PC-3 (cell line): ENCODE measurements at regions not wholly inside any gene's neighbourhood (a gene's known extent, or its start where the extent isn't known, plus 50 kb on each side); places are given as distances from the start of the nearest gene placed in this dataset.

Experiments used
- ATAC-seq: fragments of 200-7000 bp; cut with Tn5 transposase; 2 replicates; pipeline ENCODE4 v1.9.1; 2020; ENCODE audit warnings: mild to moderate bottlenecking, moderate library complexity
- BruUV-seq: library from RNA; stranded (reverse); fragments of 400-500 nt; replicated peaks from 2 replicates; lab custom pipeline; 2021; lab: Mats Ljungman, UMichigan
- CTCF ChIA-PET: fragments of 300-600 bp; sonication (Branson Sonifier 250); formaldehyde crosslinking; loops from one replicate; lab custom pipeline; 2022; ENCODE audit warnings: antibody characterized with exemption; lab: Charles Lee
- POLR2A ChIA-PET: fragments of 300-600 bp; sonication (Branson Sonifier 250); formaldehyde crosslinking; loops from one replicate; lab custom pipeline; 2022; ENCODE audit warnings: antibody characterized with exemption; ENCODE audit not compliant: unreplicated experiment; lab: Charles Lee
- DNase-seq: peaks from one replicate; pipeline ENCODE4 v3.0.0-alpha.2; 2015
- H2AFZ ChIP-seq: fragments of 300-600 bp; sonication (generic); 2 replicates; pipeline ENCODE4 v1.6.0; 2016; ENCODE audit warnings: antibody characterized with exemption, low read length
- H3F3A ChIP-seq: fragments of 300-600 bp; sonication (generic); one replicate; pipeline ENCODE4 v1.6.0; 2017; ENCODE audit warnings: antibody characterized with exemption, low read length, control low read depth, mild to moderate bottlenecking; ENCODE audit not compliant: unreplicated experiment
- H3K27ac ChIP-seq: fragments of 300-600 bp; sonication (generic); 2 replicates; pipeline ENCODE4 v1.5.1; 2016; ENCODE audit warnings: mild to moderate bottlenecking, low read length
- H3K27me3 ChIP-seq: fragments of 300-600 bp; sonication (generic); 2 replicates; pipeline ENCODE4 v1.6.1; 2016; ENCODE audit warnings: low read length, mixed read lengths
- H3K36me3 ChIP-seq: fragments of 300-600 bp; sonication (generic); 2 replicates; pipeline ENCODE4 v1.6.1; 2016; ENCODE audit warnings: low read depth, mixed run types, low read length, mixed read lengths
- H3K4me1 ChIP-seq: fragments of 300-600 bp; sonication (generic); 2 replicates; pipeline ENCODE4 v1.5.1; 2016; ENCODE audit warnings: low read length; ENCODE audit not compliant: insufficient read depth
- H3K4me2 ChIP-seq: fragments of 300-600 bp; sonication (generic); 2 replicates; pipeline ENCODE4 v1.6.0; 2016; ENCODE audit warnings: low read length
- H3K4me3 ChIP-seq: fragments of 300-600 bp; sonication (generic); 2 replicates; pipeline ENCODE4 v1.5.1; 2016; ENCODE audit warnings: mild to moderate bottlenecking, low read length, mixed read lengths
- H3K79me2 ChIP-seq: fragments of 300-600 bp; sonication (generic); 2 replicates; pipeline ENCODE4 v1.6.1; 2017; ENCODE audit warnings: low read length, mixed read lengths
- H3K9ac ChIP-seq: fragments of 300-600 bp; sonication (generic); 2 replicates; pipeline ENCODE4 v1.6.0; 2016; ENCODE audit warnings: mild to moderate bottlenecking, low read length
- H3K9me2 ChIP-seq: fragments of 300-600 bp; sonication (generic); replicated peaks from 2 replicates; pipeline ENCODE4 v1.6.1; 2016; ENCODE audit warnings: mixed run types, low read length, mixed read lengths
- H3K9me3 ChIP-seq: fragments of 300-600 bp; sonication (generic); 2 replicates; pipeline ENCODE4 v1.6.1; 2016; ENCODE audit warnings: low read length, mixed read lengths
- H4K20me1 ChIP-seq: fragments of 300-600 bp; sonication (generic); 2 replicates; pipeline ENCODE4 v1.6.1; 2016; ENCODE audit warnings: low read length, mixed read lengths
- CTCF ChIP-seq: fragments of 300-600 bp; sonication (generic); conservative IDR thresholded peaks from 2 replicates; pipeline ENCODE4 v1.5.1; 2017; ENCODE audit warnings: antibody characterized with exemption, low read depth, mild to moderate bottlenecking, low read length
- EZH2 ChIP-seq: fragments of 300-600 bp; sonication (generic); IDR thresholded peaks from one replicate; pipeline ENCODE4 v1.6.1; 2017; ENCODE audit warnings: antibody characterized with exemption, mild to moderate bottlenecking, low read length; ENCODE audit not compliant: unreplicated experiment
- EZH2phosphoT487 ChIP-seq: fragments of 300-600 bp; sonication (generic); IDR thresholded peaks from 2 replicates; pipeline ENCODE4 v1.6.1; 2018; ENCODE audit warnings: mild to moderate bottlenecking, antibody characterized with exemption, low read length, borderline replicate concordance
- intact Hi-C: fragments of 100-400 bp; cut with micrococcal nuclease; formaldehyde crosslinking; loops from 2 replicates; pipeline ENCODE4 v1.9.0; 2023

GRCh38 chr2:11920993-11921583, 174.7 kb downstream of the LPIN1 start:
- H3K36me3 ChIP-seq, result no peaks in the 10 kb centered on the region
- intact Hi-C loops, result no loop called here
- TF ChIP-seq CTCF, result no peak
- no peak for TF ChIP-seq EZH2phosphoT487
- no peak for TF ChIP-seq EZH2
- BruUV-seq, result no TSS peak
- no peak overlapping the region for H3K9ac ChIP-seq
- no peaks in the 10 kb centered on the region for H3K79me2 ChIP-seq
- no peak overlapping the region for H3K4me2 ChIP-seq
- H3K27me3 ChIP-seq, result no peaks in the 10 kb centered on the region
- H3K9me2 ChIP-seq, result no peaks in the 10 kb centered on the region
- no peaks in the 10 kb centered on the region for H4K20me1 ChIP-seq
- H3K4me1 ChIP-seq, result no peaks in the 10 kb centered on the region
- ChIA-PET POLR2A (no interaction called here), CTCF (interaction anchor here (0.5 kb wide), 1 partner anchor 294 kb away, joined by 4 read pairs; no protein-coding TSS in a partner anchor)
- H3K27ac ChIP-seq, result no peak overlapping the region
- DNase-seq (no peak), ATAC-seq (no peak)
- H3F3A ChIP-seq, result no peaks in the 10 kb centered on the region
- no peak overlapping the region for H2AFZ ChIP-seq
- H3K9me3 ChIP-seq, result no peaks in the 10 kb centered on the region
- H3K4me3 ChIP-seq, result no peak overlapping the region

- Histone ChIP-seq H3K4me2 (no peak overlapping the region), H3K9me2 (no peaks in the 10 kb centered on the region), H3K27me3 (no peaks in the 10 kb centered on the region), H3K9me3 (no peaks in the 10 kb centered on the region), H3K79me2 (no peaks in the 10 kb centered on the region), H3K36me3 (no peaks in the 10 kb centered on the region), H3F3A (no peaks in the 10 kb centered on the region), H3K4me3 (no peak overlapping the region), H4K20me1 (no peaks in the 10 kb centered on the region), H2AFZ (no peak overlapping the region), H3K27ac (no peak overlapping the region), H3K9ac (no peak overlapping the region), H3K4me1 (no peaks in the 10 kb centered on the region)
- CTCF ChIA-PET, result interaction anchor here (0.6 kb wide), 1 partner anchor 59 kb away, joined by 3 read pairs; no protein-coding TSS in a partner anchor
- intact Hi-C loops, result no loop called here
- no peak for TF ChIP-seq EZH2
- TF ChIP-seq CTCF, result no peak
- TF ChIP-seq EZH2phosphoT487, result no peak
- no TSS peak for BruUV-seq
- DNase-seq (no peak), ATAC-seq (no peak)
- POLR2A ChIA-PET, result no interaction called here
Observed at GRCh38 chr2:11922294-11922693, 175.9 kb downstream of the LPIN1 start.

GRCh38 chr2:11923935-11924334, 177.5 kb downstream of the LPIN1 start:
- Histone ChIP-seq H3K27me3 (no peaks in the 10 kb centered on the region), H3K9me2 (no peaks in the 10 kb centered on the region), H3K4me2 (no peak overlapping the region), H3K27ac (no peak overlapping the region), H2AFZ (no peak overlapping the region), H3K9ac (no peak overlapping the region), H3K4me3 (no peak overlapping the region), H4K20me1 (no peaks in the 10 kb centered on the region), H3K9me3 (no peaks in the 10 kb centered on the region), H3K4me1 (no peaks in the 10 kb centered on the region), H3K36me3 (no peaks in the 10 kb centered on the region), H3F3A (no peaks in the 10 kb centered on the region), H3K79me2 (no peaks in the 10 kb centered on the region)
- no TSS peak for BruUV-seq
- POLR2A ChIA-PET, result no interaction called here
- no peak for TF ChIP-seq CTCF
- TF ChIP-seq EZH2phosphoT487, result no peak
- no peak for TF ChIP-seq EZH2
- intact Hi-C loops, result no loop called here
- ATAC-seq, result no peak
- CTCF ChIA-PET, result no interaction called here
- DNase-seq, result no peak
